CD4-positive, alpha-beta T cell treated with Interleukin-17A for 4 hours (primary cell): ENCODE measurements at regions not wholly inside any gene's neighbourhood (a gene's known extent, or its start where the extent isn't known, plus 50 kb on each side); places are given as distances from the start of the nearest gene placed in this dataset.

ENCODE experiments used
- DNase-seq: peaks from one replicate; pipeline ENCODE4 v3.0.0-alpha.2; 2020; ENCODE audit warnings: mixed read lengths

DNA sequence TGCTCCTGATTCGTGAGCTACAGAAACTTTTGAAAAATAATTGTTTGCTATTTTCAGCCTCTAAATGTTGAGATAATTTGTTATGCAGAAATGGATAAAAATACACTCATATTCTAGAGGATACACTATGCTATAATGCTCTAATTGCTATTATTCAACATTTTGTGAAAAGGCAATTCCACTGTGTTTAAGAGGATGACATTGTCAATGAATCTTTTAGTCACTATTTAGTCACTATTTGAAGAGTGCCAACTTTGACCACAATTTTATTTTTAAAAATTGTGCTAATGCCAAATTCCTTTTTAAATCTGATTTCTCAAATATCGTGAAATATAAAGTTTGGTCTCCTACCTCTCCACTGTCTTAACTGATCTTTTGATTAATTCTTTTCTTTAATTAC, 604.9 kb upstream of the KCNMB2 start:
- no peak for DNase-seq

DNA sequence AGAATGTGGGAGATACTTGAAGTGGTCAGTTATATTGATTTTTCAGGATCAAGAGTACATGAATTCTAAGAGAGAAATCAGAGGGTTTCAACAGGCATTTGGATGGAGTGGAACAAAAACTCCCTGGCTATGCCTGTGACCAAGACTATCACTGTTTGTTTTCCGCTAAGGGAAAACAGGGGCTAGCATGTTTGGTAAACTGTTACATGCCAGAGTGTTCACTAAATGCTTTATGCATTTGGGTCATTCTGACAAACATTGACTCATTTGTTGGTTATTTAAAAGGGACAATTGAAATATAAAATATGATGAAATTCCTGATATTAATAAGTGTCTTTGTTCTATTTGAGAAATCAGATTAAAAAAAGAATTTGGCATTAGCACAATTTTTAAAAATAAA, 603.9 kb upstream of the KCNMB2 start:
- no peak for DNase-seq

DNA sequence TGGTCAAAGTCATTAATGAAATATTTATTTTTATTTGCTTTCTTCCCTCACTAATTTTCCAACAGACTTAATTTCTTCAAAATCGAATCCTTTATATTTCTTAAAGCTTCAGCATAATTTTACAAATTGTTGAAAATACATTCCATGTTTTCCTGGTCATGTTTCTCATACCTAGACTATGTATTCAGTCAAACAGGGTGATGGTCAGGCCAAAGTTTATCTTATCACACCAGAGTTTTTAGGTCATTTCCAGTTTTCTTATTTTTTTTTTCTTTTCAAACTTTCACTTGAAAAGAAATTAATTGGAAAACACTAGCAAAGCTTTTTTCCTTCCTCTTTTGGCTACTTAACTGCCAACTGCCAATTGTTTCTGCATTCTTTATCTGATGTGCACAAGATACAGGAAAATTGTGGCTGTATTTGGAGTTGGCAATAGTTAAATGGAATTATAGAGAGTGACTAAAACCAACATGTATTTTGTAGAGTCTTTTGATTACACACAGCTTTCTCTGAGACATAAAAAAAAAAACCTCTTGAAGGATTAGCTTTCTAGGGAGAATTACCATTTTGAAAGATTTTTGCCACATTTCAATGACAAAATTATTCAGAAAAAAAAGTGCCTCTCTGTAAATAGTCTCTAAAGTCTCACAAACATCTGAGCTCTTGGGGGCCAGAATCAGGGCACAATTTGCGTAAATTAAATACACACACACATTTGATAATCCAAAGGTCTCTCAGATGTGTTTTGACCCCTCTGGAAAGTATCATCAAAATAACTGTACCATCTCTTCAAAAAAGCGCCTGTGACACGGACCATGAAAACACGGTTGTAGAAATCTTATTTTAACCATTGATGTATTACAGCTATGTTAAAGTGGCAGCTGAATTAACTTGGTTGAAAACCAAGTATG, 603.2 kb upstream of the KCNMB2 start:
- DNase-seq: no peak

DNA sequence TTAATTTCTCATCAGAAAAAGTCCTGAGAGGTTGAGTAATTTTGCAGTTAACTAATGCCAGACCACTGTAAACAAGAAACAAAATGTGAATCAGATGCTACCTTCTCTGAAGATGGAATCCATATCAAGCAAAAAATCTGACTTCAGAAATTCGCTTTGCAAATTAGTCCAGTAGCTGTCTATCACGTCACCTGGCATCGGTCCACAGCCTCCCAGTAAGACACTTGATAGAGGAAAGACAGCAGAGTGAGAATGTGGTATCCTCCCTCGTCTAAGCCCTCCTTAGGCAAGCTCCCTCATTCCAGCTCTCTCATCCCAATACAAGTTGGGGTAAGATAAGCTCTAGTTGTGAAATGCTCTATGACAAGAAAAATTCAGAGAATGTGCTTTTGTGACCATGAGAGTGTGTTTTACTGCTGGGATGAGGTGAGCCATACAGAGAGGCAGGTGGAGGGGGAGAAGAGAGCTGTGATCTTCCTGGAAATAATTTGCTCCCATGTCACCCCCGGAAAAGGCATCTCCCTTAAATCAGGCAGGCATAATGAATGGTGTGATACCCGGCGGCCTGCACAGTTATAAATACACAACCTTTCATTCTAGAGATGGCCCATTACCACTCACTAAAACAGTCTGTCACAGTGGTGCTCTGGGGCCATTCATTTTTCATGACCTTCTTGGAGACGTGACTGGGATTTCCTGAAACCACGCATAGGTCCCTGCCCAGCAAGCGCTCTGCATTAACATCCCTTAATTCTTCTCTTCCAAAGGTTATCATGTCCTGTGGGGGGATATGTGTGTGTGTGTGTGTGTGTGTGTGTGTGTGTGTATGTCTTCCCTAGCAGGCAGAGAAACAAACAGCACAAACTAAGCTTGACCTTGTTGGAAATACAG, 602.0 kb upstream of the KCNMB2 start:
- DNase-seq: no peak

DNA sequence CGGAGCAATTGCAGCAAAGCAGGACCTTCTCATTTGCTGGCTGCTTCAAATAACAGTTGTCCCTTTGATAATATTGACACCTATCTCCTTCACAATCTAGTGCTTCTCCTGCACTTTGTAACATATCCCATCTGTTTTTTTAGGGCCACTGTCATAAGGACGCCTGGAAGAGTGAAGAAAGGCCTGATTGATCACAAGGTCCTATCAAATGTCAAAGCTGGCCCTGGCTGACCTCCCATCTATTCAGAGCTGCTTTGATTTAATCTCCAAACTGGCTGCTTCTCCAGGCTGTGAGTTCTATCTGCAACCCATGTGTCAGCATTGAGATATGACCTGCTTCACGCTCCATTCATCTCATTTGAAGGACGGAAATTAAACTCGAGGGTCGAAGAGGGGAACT, 601.2 kb upstream of the KCNMB2 start:
- no peak for DNase-seq

DNA sequence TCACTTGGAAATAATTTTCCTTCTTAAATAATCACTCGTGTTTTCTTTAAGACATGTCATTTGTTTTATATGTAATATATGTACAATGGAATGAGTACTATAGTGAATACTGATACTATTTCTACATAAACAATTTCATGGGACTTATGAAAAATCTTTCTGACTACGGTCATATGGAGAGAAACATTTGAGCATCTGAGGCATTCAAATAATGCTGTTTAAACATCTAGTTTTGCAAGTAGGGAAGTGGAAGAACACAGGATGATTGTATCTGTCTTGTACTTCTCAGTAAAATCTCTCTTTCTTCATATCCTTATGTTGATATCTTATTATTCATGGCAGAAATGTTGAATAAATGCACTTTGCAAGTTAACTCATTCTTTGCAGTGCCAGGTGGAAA, 599.5 kb upstream of the KCNMB2 start:
- DNase-seq: no peak

DNA sequence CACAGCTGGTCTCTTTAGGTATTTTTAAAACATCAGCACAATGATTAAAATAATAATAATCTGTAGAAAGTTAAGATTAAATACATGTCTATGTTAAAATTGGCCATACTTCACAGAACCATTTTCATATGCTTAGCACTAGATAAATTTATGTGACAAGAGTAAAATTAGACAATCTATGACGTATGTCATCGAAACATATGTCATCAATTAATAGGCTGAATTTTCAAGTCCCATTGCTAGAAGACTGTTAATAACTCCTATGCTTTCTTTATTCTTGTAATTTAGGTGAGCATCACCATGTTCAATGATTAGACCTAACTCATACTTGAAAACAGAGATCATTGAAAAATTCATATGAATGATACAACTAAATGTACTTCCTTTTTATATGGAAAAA, 593.3 kb upstream of the KCNMB2 start:
- DNase-seq: no peak

DNA sequence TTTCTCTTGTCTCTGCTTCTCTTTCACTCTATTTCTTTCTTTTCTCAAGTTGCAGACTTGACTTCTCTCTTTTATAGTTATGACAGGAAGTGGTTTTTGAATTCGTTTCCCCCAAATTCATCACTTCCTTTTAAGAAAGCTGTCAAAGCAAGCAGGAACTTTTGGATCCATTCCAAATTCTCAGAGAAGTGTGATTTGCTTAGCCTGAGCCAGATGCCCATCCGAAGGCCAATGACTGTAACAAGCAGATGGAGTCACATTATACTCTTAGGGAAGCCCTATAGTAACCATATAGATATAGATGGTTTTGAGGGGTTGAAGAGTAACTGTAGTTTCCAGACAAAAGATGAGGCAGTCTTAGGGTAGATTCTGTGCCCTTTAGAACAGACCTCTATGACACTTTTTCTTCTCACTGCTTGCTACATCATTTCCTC, 592.0 kb upstream of the KCNMB2 start:
- DNase-seq: peak; percentile 24

DNA sequence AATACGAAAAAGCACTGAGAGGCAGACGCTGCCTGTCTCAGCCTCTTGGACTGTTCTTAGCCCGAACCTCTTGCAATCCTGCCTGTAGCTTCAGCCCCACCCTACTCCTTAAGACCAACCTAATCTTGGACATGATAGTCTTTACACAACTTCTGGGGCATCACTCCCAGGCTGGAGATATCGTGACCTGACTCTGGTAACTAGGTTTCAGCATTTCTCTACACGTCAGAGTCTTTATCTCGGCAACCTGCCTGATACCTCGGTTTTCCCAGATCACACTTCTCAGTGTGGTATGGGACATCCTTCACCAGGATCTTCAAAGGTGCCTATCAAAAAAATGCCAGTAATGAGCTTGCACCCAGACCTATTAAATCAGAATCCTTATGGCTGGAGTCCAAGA, 590.2 kb upstream of the KCNMB2 start:
- no peak for DNase-seq

DNA sequence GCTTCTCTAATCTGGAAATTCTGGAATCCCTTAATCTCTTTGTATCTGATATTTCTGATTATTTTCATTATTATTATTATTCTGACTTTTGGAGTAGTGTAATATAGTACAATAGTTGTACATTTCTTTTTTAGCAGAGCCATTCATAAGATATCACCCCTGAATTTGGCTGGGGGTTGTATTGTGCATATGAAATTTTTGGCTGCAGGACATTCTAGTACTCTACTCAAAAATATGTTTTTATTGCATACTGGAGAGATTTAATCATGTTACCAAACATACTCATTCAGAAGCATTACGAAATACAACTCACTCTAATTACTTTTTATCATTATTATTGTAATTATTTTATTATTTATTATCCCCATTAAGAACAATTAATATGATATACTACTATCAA, 589.7 kb upstream of the KCNMB2 start:
- DNase-seq: no peak

DNA sequence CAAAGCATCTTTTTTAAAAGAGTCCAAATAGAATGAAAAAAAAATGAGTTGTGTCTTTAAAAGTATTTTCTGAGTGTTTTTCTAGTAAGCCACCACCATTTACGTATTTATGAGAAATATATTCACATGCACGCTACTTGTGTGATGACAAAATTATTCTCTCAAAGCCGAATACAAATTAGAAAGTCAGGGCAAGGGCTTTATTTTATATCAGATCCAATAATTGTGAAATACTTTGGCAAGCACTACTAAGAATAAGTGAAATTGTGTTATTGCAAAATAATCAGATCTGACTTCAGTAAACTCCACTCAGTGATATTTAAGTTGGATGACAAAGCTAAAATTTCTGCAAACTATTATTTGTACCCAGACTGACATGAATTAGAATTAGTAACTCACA, 589.3 kb upstream of the KCNMB2 start:
- no peak for DNase-seq

DNA sequence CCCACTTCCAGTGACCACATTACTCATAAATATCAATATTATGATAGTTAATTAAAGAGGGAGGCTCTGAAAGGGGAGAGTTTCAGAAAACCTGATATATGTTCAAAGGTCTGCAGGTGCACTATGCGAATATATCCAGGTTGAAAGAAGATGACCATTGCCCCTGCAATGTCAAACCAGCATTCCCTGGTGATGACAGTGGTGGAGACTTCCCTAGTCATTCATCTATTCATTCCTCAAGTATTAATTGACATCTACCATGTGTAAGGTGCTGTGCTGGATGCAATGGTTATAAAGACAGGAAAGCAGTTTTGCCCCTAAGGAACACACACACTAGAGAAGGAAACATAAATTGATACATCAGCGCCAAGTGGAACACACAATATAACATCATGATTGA, 588.3 kb upstream of the KCNMB2 start:
- no peak for DNase-seq

DNA sequence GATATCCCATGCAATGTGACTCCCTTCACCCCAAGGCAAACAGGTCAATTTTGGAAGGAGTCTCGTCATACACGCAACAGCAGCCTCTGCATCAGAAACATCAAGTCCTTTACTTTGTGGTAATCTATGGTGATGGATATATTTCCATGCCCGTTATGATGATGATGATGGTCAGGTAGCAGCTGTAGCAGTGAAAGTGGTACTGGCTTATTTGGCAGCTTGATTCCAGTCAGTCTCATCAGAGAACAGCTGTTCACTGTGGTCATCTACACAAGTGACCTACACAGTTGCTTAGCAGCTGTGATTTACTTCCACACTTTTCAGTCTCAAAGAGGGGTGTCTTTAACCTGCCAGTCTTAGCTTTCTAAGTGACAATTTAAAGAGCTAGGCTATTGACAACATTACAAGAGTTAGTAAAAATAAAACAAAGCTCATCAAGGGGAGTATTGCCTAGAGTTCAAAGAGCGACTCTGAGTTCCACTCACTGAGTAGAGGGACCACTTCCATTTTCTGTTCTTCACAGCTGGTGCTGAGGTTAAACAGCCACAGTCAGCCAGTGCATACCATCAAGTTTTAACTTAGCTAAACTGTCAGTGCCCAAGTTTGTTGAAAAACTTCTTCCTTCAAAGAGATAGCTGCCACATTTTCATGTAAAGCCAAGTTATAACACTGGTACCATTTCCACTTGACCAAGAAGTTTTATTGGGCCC, 587.4 kb upstream of the KCNMB2 start:
- DNase-seq: no peak

DNA sequence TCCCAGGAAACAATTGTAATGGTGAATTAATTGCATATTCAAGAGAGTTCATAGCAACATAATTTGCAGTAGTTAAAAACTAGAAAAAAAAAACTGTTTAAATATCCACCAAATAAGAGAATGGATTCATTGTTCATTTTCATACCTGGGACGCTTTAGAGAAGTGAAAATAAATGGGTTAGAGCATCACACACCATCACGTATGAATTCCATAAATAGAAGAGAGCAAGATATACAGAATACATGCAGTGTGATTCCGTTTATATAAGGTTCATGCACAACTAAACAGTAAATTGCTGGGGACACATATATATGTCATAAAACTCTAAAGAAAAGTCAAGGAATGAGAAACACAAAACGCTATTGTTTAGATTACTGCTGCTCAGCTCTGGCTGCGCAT, 577.0 kb upstream of the KCNMB2 start:
- no peak for DNase-seq

DNA sequence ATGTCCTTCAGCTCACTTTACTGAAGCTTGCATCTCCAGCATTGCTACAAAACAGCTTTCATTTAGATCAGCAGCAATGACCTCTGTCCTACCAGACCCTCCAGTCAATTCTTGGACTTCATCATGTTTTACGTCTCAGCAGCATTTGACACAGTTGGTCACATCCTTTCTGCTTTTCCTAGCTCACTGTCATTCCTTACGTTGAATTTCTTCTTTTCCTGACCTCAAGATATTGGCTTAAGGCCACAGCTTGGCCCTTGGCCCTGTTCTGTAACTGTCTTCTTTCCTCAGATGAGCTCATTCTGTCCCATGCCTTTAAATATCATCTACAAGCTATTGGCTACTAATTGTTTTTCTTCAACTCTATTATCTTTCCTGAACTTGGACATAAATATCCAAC, 576.2 kb upstream of the KCNMB2 start:
- DNase-seq: no peak

DNA sequence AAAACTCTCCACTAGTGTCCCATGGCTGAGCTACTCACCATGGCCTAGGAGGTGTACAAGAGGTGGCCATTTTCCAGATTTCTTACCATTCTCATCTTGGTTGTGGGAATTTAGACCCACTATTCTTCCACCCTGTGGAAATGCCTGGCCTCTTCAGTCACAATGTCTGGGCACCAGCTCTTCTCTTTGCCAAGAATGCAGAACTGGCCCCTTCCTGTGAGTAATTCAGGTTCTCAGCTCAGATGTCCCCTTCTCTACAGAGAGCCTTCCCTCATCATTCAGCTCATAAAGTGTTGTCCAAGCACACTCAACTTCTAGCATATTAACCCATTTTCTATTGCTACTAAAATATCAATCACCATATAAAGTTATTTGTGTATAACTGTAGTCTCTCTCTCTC, 575.5 kb upstream of the KCNMB2 start:
- DNase-seq: no peak

DNA sequence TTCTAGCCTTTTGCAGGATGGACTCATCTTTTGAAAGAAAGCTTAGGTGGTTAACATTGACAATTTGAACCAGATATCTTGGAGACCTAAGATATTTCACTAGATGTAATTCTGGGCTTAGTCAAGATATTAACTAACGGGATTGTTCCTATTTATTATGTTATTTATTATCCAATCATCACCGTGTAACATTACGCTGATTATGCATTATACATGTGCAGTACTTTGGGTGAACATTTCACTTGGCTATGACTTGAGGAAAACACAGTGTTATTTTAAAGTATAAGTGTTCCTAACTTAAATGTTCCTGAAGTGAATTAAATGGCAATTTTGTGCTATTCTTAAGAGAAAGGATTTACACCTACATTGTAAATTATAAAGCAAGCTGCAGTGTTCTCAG, 574.5 kb upstream of the KCNMB2 start:
- no peak for DNase-seq

DNA sequence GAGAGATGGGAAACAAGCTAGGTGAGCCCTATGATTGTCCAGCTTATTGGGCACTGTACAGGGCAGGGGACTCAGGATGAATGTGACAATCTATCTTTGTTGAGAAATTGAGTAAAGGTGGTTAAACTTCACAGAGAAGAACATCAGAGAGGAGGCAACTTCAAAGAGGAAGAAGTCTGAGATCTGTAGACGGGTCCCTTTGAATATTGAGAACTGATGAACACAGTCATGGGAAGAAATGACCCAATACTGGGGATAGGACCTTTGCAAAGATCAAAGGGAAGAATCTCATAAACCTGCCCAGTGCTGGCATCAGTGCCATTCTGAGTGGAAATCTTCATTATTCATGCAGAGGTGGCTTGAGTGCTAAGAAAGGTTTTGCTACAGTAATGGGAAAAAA, 569.7 kb upstream of the KCNMB2 start:
- no peak for DNase-seq

DNA sequence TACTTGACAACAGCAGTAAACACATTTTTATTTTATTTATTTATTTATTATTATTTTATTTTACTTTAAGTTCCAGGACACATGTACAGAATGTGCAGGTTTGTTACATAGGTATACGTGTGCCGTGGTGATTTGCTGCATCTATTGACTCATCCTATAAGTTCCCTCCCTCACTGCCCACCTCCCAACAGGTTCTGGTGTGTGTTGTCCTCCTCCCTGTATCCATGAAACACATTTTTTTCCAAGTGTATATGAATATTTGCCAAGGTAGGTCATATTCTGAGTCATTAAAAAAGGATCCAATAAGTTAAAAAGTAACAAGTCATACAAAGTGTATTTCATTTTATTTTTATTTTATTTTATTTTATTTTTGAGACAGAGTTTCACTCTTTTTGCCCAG, 567.3 kb upstream of the KCNMB2 start:
- no peak for DNase-seq

DNA sequence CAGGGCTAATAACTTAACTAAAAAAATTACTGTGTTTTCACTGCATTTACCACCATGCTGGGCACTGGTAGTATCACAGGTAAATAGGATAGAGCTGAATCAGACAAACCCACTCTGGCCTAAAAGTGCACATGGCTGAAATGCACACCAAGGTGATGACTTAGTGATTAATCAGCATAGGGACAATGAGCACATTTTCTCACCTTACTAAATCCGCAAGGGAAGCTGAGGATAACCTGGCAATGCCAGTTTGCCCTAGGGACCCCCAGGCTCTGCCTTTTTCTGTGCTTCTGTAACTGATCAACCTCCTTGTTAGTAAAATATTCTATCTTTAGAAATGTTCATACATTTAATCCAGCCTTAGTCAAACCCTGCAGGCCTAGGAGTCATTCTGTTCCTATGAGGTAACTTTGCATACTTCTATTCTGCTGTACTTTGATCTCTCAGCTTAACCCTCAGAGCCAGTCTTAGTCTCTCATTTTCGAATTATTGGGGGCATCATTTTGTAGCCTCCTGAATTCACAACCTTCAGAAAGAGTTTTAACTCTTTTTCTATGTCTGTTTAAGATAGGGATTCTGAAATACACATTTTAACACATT, 562.9 kb upstream of the KCNMB2 start:
- DNase-seq: no peak

DNA sequence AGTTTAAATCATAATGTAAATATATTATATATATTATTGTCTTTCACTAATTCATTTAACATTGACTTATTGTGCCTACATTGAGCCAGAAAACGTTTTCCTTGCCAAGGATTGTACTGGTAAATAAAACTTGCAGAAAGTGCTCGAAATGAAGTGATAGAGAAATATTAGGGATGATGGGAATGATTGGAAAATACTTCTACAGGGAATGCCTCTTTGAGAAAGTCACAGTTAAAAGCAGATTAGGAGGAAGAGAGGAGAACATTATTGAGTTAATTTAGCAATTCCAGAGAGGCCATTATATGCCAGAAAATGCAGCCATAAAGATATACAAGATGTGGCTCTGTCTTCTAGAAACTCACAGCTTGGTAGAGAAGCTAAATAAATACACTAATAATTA, 560.0 kb upstream of the KCNMB2 start:
- no peak for DNase-seq

DNA sequence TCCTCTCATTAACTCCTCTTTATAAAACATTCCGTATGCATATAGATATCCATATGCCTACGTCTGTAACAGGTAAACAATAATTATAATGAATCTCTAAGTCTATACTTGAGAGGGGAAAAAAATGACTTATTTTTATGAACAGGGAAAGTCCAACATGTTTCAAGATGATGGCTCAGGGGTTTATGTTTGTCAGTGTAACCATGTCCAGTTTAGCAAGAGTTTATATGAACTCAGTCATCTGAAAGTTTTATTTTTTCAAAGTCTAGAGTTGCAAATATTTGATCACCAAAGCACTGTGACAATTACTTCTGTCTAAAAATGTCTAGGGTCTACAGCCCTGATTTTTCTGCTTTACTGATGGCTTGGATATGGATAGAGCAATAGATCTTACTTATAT, 559.4 kb upstream of the KCNMB2 start:
- no peak for DNase-seq
